H7 (cell line): ENCODE measurements at regions not wholly inside any gene's neighbourhood (a gene's known extent, or its start where the extent isn't known, plus 50 kb on each side); places are given as distances from the start of the nearest gene placed in this dataset.
"Not testable (repeated sequence)": the region's sequence is repeated elsewhere in the genome, so short reads cannot be mapped to it uniquely, and the experiment has no call there.

Source experiments
- DNase-seq: peaks from one replicate; pipeline ENCODE4 v3.0.0; 2012
- H3K27me3 ChIP-seq: 2 replicates; pipeline ENCODE4 v1.6.0; 2011; ENCODE audit warnings: mild to moderate bottlenecking, low read length; ENCODE audit not compliant: control insufficient read depth, insufficient read depth
- H3K36me3 ChIP-seq: replicated peaks from 2 replicates; pipeline ENCODE4 v1.5.1; 2011; ENCODE audit warnings: low read length; ENCODE audit not compliant: control insufficient read depth, insufficient read depth
- H3K4me3 ChIP-seq: 2 replicates; pipeline ENCODE4 v1.5.1; 2011; ENCODE audit warnings: low read depth, mild to moderate bottlenecking, control low read depth, low read length, moderate library complexity; ENCODE audit not compliant: insufficient read depth

DNA sequence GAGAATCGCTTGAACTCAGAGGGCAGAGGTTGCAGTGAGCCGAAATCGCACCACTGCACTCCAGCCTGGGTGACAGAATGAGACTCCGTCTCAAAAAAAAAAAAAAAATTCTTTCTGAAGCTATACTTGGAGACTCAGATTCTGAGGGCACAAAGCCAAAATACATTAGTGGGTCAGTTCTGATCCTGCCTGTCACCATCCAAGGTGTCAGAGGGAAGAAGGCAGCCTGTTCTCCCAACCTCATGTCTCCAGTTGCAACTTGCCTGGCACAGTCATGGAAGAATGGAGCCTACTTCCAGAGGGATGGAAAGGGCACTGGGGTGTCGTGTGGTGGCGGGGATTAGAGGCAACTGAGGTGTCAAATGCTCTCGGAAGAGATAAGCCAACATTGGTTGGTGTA is 104.8 kb upstream of the GATA6 start:
- Histone ChIP-seq H3K4me3 (no peak overlapping the region), H3K27me3 (no peaks in the 10 kb centered on the region), H3K36me3 (no peaks in the 10 kb centered on the region)
- no peak for DNase-seq

DNA sequence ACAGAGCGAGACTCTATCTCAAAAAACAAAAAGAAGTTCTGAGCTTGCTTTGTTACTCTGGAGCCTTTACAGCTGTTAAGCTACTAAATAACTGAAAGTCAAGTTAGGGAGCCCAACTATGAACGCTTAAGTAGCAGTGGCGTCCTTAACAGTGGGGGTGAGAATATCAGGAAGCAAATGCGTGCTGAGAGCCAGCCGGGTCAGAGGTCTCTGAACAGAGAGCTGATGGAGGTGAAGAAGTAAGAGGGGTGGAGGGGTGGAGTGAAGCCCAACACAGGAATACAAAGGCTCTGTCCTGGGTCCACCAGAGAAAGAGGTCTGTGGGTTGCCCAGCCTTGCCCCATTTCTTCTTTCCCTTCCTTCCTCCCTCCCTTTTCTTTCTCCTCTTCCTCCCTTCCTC is 104.1 kb upstream of the GATA6 start:
- Histone ChIP-seq H3K4me3 (no peak overlapping the region), H3K27me3 (no peaks in the 10 kb centered on the region), H3K36me3 (no peaks in the 10 kb centered on the region)
- DNase-seq: no peak

DNA sequence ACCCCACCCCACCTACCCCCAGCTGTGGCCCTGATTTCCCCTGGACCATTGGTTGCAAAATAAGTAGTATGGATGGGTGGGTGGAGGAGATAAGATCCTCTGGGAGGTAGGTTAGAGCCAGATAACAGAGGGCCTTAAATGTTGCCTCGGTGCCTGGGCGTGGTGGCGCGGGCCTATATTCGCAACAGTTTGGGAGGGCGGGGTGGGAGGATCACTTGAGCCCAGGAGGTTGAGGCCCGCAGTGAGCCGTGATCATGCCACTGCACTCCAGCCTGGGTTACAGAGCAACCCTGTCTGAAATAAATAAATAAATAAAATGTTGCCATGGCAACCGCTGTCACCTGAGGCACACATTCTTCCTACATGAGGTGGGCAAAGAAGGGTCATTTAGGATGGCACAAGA is 103.3 kb upstream of the GATA6 start:
- no peaks in the 10 kb centered on the region for H3K36me3 ChIP-seq
- no peaks in the 10 kb centered on the region for H3K27me3 ChIP-seq
- H3K4me3 ChIP-seq: no peak overlapping the region
- no peak for DNase-seq

DNA sequence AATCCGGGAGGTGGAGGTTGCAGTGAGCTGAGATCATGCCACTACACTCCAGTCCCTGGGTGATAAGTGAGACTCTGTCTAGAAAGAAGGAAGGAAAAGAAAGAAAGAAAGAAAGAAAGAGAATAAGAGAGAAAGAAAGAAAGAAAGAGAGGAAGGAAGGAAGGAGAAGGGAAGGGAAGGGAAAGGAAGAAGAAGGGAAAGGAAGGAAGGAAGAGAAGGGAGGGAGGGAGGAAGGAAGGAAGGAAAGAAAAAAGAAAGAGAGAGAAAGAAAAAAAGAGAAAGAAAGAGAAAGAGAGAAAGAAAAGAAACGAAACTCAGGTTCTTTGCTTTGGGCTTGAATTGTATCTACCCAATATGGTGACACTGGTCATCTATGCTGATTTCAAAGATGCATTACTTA is 102.3 kb upstream of the GATA6 start:
- Histone ChIP-seq H3K4me3 (no peak overlapping the region), H3K27me3 (no peaks in the 10 kb centered on the region), H3K36me3 (no peaks in the 10 kb centered on the region)
- no peak for DNase-seq

DNA sequence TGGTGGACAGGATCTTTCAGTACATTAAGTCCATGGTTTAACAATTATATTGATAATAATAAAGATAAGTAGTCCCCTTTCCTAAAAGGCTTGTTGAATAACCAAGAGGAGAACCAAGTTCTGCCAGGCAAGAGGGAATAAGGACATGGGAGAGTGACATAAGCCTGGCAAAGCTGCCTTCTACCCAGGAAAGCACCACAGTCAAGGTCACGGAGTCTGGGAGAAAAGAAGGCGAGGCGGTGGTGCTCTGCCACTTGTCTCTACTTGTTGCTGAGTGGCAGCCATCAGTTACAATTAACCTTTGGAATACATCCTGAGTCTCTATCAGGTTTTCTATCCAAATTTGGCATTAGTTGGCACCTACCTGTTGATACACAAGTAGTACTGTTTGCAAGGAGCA is 101.7 kb upstream of the GATA6 start:
- Histone ChIP-seq H3K27me3 (no peaks in the 10 kb centered on the region), H3K4me3 (no peak overlapping the region), H3K36me3 (no peaks in the 10 kb centered on the region)
- DNase-seq: no peak

DNA sequence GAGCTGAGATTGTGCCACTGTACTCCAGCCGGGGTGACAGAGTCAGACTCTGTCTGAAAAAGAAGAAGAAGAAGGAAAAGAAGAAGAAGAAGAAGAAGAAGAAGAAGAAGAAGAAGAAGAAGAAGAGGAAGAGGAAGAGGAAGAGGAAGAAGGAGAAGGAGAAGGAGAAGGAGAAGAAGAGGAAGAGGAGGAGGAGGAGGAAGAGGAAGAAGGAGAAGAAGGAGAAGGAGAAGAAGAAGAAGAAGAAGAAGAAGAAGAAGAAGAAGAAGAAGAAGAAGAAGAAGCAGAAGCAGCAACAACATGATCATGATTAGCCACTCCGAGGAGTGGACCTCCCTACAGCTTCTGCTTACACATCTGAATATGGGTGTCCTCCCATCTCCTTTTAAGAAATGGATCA is 100.6 kb upstream of the GATA6 start:
- not testable (repeated sequence) for DNase-seq, H3K36me3 ChIP-seq, H3K4me3 ChIP-seq, H3K27me3 ChIP-seq

DNA sequence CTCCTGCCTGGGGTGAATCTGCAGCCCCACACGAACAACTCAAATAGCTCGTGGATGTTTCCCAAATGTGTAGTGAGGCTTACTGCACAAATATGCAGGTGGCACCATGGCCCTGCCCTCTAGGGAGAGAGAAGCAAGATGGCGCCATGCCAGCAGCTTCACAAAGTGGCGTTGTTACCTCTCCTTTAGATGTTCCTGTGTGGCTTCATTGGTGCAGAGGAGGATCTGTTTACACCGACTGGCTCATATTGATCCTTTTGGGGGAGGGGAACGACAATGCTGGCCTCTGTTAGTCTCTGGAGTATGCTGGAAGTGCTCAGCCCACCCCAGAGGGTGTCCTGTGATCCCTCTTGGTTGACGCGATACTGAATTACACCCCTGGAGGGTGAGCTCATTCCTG is 99.5 kb upstream of the GATA6 start:
- H3K36me3 ChIP-seq: no peaks in the 10 kb centered on the region
- H3K27me3 ChIP-seq: no peaks in the 10 kb centered on the region
- no peak for DNase-seq
- H3K4me3 ChIP-seq: no peak overlapping the region

DNA sequence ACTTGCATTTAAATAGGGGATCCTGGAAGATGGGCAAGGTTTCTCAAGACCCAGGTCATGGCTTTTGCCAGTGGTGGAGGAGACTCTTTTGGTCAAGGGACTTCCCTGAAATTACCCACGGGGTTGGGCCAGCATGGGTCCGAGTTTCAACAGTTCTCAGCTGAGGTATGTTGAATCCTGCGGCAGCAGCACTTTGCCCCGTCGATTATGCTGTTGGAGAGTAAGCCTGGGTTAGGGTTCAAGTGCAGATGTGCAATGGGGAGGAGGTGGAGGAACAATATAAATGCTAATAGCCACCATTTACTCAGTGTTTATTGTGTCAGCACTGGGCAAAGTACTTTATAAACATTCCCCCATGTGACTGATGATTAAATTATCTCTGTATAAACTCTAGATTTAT is 96.0 kb upstream of the GATA6 start:
- Histone ChIP-seq H3K27me3 (no peaks in the 10 kb centered on the region), H3K36me3 (no peaks in the 10 kb centered on the region), H3K4me3 (no peak overlapping the region)
- DNase-seq: no peak

DNA sequence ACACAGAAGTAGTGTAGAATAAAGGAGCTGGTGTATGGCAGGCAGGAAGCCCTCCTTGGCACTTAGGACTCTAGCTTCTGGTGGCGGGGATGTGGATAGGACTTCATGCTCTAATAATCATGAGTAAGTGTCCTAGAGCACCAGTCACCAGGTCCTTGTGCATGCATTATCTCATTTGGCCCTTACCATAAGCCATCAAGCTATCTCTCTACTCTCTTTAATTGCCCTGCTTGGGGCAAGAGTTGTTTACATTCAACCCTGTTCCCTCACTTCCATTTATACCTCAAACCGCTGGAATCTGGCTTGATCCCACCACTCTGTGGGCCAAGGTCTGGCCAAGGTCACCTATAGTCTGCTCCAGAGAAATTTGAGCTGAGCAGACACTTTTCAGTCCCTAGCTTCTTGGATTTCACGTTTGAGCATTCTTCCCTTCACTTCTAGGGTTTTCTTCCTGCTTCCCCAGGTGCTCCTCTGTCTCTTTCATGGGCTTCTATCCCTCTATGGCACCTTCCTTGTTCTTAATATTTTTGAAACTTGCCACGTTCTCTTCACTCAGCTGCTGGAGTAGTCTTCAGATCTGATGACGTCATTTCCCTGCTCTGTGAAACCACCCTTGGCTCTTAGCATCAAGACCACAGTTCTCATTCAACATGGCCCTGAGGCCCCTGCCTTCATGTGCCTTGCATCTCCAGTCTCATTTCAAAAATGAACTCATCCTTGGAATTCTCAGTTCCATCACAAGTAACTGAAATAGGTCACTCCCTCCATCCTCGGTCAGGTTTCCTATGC is 94.9 kb upstream of the GATA6 start:
- H3K27me3 ChIP-seq: no peaks in the 10 kb centered on the region
- H3K36me3 ChIP-seq: no peaks in the 10 kb centered on the region
- no peak for DNase-seq
- no peak overlapping the region for H3K4me3 ChIP-seq

DNA sequence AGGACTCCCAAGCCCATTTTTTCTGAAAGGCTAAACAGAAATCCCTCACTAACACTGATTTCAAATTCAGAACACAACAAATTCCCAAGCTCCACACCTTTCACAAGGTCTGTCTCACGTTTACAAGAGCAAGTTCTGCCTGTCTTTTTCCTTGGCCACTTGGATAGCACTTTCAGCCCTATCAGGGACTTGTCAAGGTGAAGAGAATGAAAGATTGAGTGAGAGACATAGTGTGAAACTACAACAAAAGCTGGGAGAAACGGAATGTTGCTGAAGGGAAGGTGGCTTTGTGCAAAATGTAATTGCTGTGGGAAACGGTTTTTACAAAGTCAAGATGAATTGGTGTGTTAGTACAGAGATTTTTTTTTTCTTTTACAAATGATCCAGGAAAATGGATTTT is 89.4 kb upstream of the GATA6 start:
- no peaks in the 10 kb centered on the region for H3K27me3 ChIP-seq
- H3K36me3 ChIP-seq: no peaks in the 10 kb centered on the region
- no peak for DNase-seq
- H3K4me3 ChIP-seq: no peak overlapping the region

DNA sequence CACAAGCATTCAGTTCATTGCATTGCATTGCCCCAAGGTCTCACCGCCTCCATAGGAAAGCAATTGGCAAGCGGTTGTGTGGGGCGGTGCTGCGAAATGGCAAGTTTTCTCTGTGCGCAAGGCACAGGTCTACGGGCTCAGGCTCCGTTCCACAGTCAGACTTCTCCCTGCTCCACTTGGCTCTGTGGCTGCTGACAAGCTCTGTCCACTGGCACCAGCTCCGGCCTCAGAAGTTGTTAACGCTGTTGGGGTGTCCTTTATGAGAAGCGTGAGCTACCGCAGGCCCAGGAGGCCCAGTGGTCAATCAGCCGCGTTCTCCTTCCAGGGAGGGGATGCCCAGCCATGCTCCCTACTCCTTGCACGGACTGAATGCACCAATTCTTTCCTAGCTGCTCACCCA is 87.0 kb upstream of the GATA6 start:
- DNase-seq: no peak
- H3K36me3 ChIP-seq: no peaks in the 10 kb centered on the region
- no peak overlapping the region for H3K4me3 ChIP-seq
- no peaks in the 10 kb centered on the region for H3K27me3 ChIP-seq

DNA sequence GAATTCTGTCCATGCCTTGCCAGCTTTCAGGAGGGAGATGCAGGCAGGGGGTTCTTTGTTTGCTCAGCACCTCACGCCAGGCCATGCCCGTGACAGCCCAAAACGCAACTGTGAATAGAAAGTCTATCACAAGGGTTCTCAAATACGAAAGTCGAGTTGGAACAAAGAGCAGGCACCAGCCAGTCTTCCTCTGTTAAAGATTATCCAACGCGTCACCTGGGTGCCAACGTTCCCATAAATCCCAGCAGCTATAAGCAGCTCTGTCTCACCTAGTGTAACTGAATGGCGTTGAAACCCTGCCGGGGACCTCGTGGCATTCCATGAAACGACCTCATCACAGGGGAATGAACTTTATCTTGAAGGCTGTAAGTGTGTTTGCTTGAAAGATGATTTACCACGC is 84.8 kb upstream of the GATA6 start:
- no peaks in the 10 kb centered on the region for H3K27me3 ChIP-seq
- H3K36me3 ChIP-seq: no peaks in the 10 kb centered on the region
- H3K4me3 ChIP-seq: no peak overlapping the region
- DNase-seq: no peak

DNA sequence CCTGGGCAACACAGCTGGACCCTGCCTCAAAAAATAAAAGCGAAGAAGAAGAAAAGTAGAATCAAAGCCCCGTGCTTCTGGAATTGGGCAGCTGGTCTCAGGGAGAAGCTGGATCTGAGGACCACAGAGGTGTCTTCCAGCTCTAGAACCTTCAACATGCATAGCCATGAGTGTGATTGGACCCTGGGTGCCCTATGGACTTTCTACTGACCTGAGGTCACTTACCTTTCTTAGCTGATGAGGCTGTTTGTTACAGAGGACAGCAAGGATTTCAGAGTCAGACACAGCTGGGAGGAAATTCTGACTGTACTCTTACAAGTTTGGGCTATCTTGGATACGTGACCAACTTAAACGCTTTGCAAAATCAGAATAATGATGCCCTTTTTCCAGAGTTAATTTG is 82.4 kb upstream of the GATA6 start:
- Histone ChIP-seq H3K27me3 (no peaks in the 10 kb centered on the region), H3K36me3 (no peaks in the 10 kb centered on the region), H3K4me3 (no peak overlapping the region)
- DNase-seq: no peak

DNA sequence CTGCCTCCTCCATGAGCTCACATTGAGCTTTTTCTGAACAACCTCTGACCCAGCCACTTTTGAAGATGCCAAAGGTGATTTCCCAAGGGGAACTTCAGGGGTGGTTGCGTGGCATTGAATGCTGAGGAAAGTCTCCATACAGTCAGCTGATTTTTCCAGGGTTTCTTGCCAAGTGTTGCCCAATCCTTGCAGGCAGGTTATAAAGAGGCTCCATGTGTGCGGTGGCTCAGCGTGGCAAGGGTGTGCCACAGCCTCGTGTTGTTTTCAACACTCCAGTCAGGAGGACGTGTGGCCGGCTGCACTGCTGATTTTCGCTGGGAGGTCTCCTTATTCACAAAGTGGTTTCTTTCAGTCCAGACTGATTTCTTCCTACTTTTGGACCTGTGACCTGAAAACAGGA is 81.4 kb upstream of the GATA6 start:
- Histone ChIP-seq H3K4me3 (no peak overlapping the region), H3K36me3 (no peaks in the 10 kb centered on the region), H3K27me3 (no peaks in the 10 kb centered on the region)
- no peak for DNase-seq

DNA sequence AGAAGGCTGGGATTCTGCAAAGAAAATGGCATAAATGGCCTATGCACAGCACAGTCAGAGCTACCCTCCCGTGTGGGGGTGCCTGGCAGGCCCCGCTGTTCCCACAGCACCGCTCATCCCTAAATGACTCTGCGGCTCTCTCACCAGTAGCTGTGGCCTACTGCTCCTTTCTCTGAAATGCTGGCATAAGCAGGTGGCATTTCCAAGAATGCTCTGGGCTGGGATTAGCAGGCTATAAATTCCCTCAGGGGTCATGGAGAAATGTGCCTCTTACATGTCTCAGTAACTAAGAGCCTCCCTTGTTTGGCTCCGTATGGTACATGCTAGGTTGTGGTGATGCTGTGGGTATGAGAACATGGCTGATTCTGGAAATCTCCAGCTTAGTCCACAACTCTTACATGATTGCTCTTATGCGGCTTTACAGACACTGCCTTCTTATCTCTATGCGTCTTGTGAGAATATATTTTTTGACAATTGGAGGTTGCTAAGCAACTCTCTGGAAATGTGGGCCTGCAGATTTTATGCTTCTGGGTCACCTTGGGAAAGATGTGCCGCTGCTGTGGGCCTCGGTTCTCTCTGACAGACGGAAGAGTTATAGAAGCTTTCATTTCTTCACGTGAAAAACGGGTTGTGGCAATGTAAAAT is 80.3 kb upstream of the GATA6 start:
- no peak for DNase-seq
- Histone ChIP-seq H3K36me3 (no peaks in the 10 kb centered on the region), H3K27me3 (no peaks in the 10 kb centered on the region), H3K4me3 (no peak overlapping the region)
